Glutamatergic neuron (in vitro differentiated cells): ENCODE measurements at regions not wholly inside any gene's neighbourhood (a gene's known extent, or its start where the extent isn't known, plus 50 kb on each side); places are given as distances from the start of the nearest gene placed in this dataset.

ENCODE experiments used
- DNase-seq: peaks from one replicate; pipeline ENCODE4 v3.0.0; 2022
- H3K27ac Mint-ChIP-seq: one replicate; pipeline ENCODE4 v1.8.0; 2020; ENCODE audit warnings: mild to moderate bottlenecking, mixed read lengths, inconsistent platforms; ENCODE audit not compliant: unreplicated experiment
- H3K27me3 Mint-ChIP-seq: one replicate; pipeline ENCODE4 v1.8.0; 2020; ENCODE audit warnings: mild to moderate bottlenecking, moderate library complexity, mixed read lengths, inconsistent platforms; ENCODE audit not compliant: unreplicated experiment
- H3K36me3 Mint-ChIP-seq: one replicate; pipeline ENCODE4 v1.8.0; 2020; ENCODE audit warnings: mild to moderate bottlenecking, mixed read lengths, inconsistent platforms; ENCODE audit not compliant: unreplicated experiment
- H3K4me1 Mint-ChIP-seq: one replicate; pipeline ENCODE4 v1.8.0; 2020; ENCODE audit warnings: mild to moderate bottlenecking, low read depth, mixed read lengths, inconsistent platforms; ENCODE audit not compliant: unreplicated experiment
- H3K4me3 Mint-ChIP-seq: one replicate; pipeline ENCODE4 v1.8.0; 2020; ENCODE audit warnings: mild to moderate bottlenecking, mixed read lengths, inconsistent platforms; ENCODE audit not compliant: unreplicated experiment
- H3K9me3 Mint-ChIP-seq: one replicate; pipeline ENCODE4 v1.8.0; 2020; ENCODE audit warnings: mild to moderate bottlenecking, moderate library complexity, mixed read lengths, inconsistent platforms; ENCODE audit not compliant: unreplicated experiment
- TF ChIP-seq, protein P1 (sequence below): fragments of 200-600 bp; sonication (generic); IDR thresholded peaks from one replicate; pipeline ENCODE4 v1.5.0; 2021; ENCODE audit not compliant: partially characterized antibody, unreplicated experiment

DNA sequence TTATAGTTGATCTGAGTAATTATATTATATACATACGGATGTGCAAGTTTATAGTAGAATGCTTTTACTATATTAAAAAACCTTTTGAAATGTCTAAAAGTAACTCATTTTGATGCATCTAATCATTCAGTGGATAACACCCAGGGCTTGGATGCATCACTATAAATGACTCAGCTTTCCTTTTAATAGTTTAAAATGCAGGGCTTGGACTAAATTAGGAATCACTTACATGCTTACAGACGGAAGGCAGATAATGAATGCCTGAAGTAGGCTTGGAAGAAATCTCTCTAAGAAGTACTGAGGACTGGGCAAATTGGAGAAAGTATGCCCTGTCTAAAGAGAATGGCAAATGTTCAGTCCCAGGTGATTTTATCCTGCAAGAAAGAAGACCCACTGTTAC is 362.5 kb upstream of the CCNH start:
- TF ChIP-seq, protein P1, sequence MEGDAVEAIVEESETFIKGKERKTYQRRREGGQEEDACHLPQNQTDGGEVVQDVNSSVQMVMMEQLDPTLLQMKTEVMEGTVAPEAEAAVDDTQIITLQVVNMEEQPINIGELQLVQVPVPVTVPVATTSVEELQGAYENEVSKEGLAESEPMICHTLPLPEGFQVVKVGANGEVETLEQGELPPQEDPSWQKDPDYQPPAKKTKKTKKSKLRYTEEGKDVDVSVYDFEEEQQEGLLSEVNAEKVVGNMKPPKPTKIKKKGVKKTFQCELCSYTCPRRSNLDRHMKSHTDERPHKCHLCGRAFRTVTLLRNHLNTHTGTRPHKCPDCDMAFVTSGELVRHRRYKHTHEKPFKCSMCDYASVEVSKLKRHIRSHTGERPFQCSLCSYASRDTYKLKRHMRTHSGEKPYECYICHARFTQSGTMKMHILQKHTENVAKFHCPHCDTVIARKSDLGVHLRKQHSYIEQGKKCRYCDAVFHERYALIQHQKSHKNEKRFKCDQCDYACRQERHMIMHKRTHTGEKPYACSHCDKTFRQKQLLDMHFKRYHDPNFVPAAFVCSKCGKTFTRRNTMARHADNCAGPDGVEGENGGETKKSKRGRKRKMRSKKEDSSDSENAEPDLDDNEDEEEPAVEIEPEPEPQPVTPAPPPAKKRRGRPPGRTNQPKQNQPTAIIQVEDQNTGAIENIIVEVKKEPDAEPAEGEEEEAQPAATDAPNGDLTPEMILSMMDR: no peak
- H3K36me3 Mint-ChIP-seq: no peaks in the 10 kb centered on the region
- no peaks in the 10 kb centered on the region for H3K27me3 Mint-ChIP-seq
- no peak overlapping the region for H3K4me3 Mint-ChIP-seq
- no peaks in the 10 kb centered on the region for H3K4me1 Mint-ChIP-seq
- no peaks in the 10 kb centered on the region for H3K9me3 Mint-ChIP-seq
- no peak overlapping the region for H3K27ac Mint-ChIP-seq
- no peak for DNase-seq

DNA sequence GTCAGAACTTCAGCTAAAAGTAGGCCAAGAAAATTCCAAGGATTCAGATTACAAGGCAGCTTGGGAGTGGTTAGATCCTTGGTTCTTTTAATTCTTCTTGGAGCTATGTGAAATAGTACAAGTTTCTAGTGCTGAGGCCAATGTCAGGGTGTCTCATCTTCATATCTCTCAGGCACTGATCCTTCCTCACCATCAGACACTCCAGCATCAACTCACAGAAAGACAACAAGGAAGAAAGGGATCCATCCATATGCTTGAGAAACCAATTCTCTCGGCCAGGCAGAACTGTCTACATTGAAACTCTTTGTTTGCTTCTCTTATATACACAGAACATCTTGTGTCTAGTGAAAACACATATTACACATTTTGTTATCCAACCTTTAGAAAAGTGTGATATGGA is 362.1 kb upstream of the CCNH start:
- Mint-ChIP-seq H3K4me1 (no peaks in the 10 kb centered on the region), H3K4me3 (no peak overlapping the region), H3K27me3 (no peaks in the 10 kb centered on the region), H3K9me3 (no peaks in the 10 kb centered on the region), H3K36me3 (no peaks in the 10 kb centered on the region), H3K27ac (no peak overlapping the region)
- DNase-seq: no peak
- TF ChIP-seq, protein P1: no peak

DNA sequence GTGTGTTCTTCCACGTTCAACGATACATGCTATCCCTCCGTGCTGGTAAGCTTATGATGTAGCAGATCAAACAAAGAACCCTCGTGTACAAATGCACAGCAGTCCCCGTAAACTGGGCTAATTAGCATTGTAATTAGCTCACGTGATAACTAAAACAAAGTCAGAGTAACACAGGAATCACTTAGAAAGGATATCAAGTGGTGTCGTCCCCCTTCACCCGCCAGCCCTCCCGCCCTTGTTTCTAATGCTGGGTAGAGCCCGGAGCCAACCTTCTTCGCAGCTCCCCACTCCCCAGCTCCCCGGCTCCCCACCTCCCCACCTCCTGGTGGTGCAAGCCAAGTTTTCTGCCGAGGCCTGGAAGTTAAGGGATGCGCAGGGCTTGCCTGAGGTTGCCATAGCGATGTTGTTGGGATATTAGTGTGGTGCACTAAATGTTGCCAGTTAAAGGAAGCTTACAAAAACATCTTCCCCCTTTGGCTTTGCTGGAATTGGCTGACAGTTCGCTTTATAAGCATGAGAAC is 357.9 kb upstream of the CCNH start:
- Mint-ChIP-seq H3K9me3 (no peaks in the 10 kb centered on the region), H3K27me3 (no peaks in the 10 kb centered on the region), H3K4me3 (peak overlapping the region; percentile 67), H3K36me3 (no peaks in the 10 kb centered on the region), H3K4me1 (no peaks in the 10 kb centered on the region), H3K27ac (no peak overlapping the region)
- DNase-seq: peak; percentile 21
- TF ChIP-seq, protein P1: no peak

DNA sequence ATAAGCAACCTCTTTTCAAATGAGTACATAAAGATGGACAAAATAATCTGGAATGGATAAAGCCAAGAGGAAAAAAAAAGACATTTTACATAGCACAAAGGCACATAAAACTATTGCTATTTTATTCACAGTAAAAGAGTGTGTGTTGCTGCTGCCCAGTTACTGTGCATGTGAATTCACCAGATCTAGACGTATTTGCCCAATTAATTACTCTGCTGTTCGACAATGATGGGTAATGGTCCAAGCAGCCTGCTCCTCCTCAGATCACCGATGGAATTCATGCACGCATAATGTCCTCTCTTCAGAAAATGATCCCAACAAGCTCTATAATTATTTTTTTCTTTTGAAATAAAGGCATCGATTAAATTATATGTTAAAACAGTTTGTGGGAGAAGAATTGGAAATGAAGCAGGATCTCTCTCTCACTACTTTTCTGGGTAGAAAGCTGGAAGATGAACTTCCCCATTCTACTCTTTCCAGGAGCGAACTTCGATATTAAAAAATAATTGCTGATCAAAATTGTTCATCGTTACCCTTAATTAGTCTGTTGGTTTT is 357.4 kb upstream of the CCNH start:
- Mint-ChIP-seq H3K27me3 (no peaks in the 10 kb centered on the region), H3K9me3 (no peaks in the 10 kb centered on the region), H3K4me3 (peak overlapping the region; percentile 67), H3K27ac (no peak overlapping the region), H3K4me1 (no peaks in the 10 kb centered on the region), H3K36me3 (no peaks in the 10 kb centered on the region)
- no peak for DNase-seq
- TF ChIP-seq, protein P1: no peak

DNA sequence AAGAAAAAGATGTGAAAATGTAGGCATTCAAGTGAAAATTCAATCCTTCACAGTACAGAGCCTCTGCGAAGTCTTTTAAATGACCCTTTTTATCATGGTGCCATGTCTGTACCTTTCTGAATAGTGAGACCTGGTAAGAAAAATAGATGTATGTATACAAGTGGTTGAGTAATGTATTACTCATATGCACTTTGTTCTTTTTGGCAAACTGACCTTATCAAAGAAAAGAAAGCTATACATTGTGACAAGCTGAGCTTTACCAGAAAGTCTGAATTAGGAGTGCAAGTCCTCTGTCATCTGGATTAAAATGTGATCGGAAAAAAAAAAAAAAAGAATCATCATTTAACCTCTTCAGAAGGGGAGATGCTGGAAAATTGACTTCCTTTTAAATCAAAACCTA is 356.4 kb upstream of the CCNH start:
- no peak overlapping the region for H3K27ac Mint-ChIP-seq
- H3K27me3 Mint-ChIP-seq: no peaks in the 10 kb centered on the region
- no peaks in the 10 kb centered on the region for H3K36me3 Mint-ChIP-seq
- H3K4me3 Mint-ChIP-seq: no peak overlapping the region
- H3K9me3 Mint-ChIP-seq: no peaks in the 10 kb centered on the region
- TF ChIP-seq, protein P1: no peak
- DNase-seq: no peak
- H3K4me1 Mint-ChIP-seq: no peaks in the 10 kb centered on the region
